Lower leg skin (tissue), 4 donors: ENCODE measurements at regions not wholly inside any gene's neighbourhood (a gene's known extent, or its start where the extent isn't known, plus 50 kb on each side); places are given as distances from the start of the nearest gene placed in this dataset.

Source experiments
- DNase-seq, 2 donors: peaks; one replicate each; pipeline ENCODE4 v3.0.0-alpha.2; 2019; ENCODE audit warnings: low spot score in 2 of 2
- H3K4me3 ChIP-seq: fragments of 200-600 bp; sonication (generic); 2 replicates; pipeline ENCODE4 v1.5.1; 2017; ENCODE audit warnings: mild to moderate bottlenecking, low read depth; ENCODE audit not compliant: poor library complexity, severe bottlenecking
- CTCF ChIP-seq, 3 donors: fragments of 450-650 bp; IDR thresholded peaks; one replicate each; pipeline ENCODE4 v1.5.1; 2016; ENCODE audit warnings: antibody characterized with exemption in 3 of 3, mild to moderate bottlenecking in 3 of 3, moderate library complexity in 2 of 3
- POLR2A ChIP-seq, 2 donors: fragments of 450-650 bp; IDR thresholded peaks; one replicate each; pipeline ENCODE4 v1.6.1; 2016 to 2017; ENCODE audit warnings: antibody characterized with exemption in 2 of 2, mild to moderate bottlenecking in 1 of 2, moderate library complexity in 1 of 2
- WGBS, 2 donors: methylation state at CpG; one replicate each; pipeline ENCODE4 v1.1.5; 2018; 5-methylcytosine and 5-hydroxymethylcytosine counted together
- intact Hi-C: fragments of 100-400 bp; cut with DNase I; formaldehyde crosslinking; loops from one replicate; pipeline ENCODE4 v1.15.0; 2023; ENCODE audit warnings: low total_unique reads

- no peak for DNase-seq
- intact Hi-C loops = no loop called here
- no peak overlapping the region for H3K4me3 ChIP-seq
- 58 to 75% methylated on average over 2 of the region's 2 CpGs for WGBS, 2 donors
- TF ChIP-seq CTCF (IDR thresholded peaks at IDR 0.05) = no peak
- no peak for TF ChIP-seq POLR2A (IDR thresholded peaks at IDR 0.05)
Measured at GRCh38 chr7:53466371-53466770, 430.9 kb downstream of the POM121L12 start.

- no peak overlapping the region for H3K4me3 ChIP-seq
- intact Hi-C loops = no loop called here
- DNase-seq = no peak
- WGBS, 2 donors = 53 to 59% methylated on average over 4 of the region's 4 CpGs
- TF ChIP-seq CTCF (IDR thresholded peaks at IDR 0.05) = no peak
- no peak for TF ChIP-seq POLR2A (IDR thresholded peaks at IDR 0.05)
Measured at GRCh38 chr7:53470336-53470970, 435.0 kb downstream of the POM121L12 start.

- intact Hi-C loops = no loop called here
- 60 to 61% methylated on average over 1 of the region's 1 CpG for WGBS, 2 donors
Measured at GRCh38 chr7:53473371-53473770, 437.9 kb downstream of the POM121L12 start.

GRCh38 chr7:53475776-53476175, 440.3 kb downstream of the POM121L12 start:
- intact Hi-C loops = no loop called here
- TF ChIP-seq CTCF (IDR thresholded peaks at IDR 0.05) (no peak), POLR2A (IDR thresholded peaks at IDR 0.05) (no peak)
- H3K4me3 ChIP-seq = no peak overlapping the region

More at GRCh38 chr7:53473371-53473770, 437.9 kb downstream of the POM121L12 start:
- H3K4me3 ChIP-seq = no peak overlapping the region
- DNase-seq = no peak
- TF ChIP-seq POLR2A (IDR thresholded peaks at IDR 0.05) (no peak), CTCF (IDR thresholded peaks at IDR 0.05) (no peak)

GRCh38 chr7:53476566-53476965, 441.1 kb downstream of the POM121L12 start:
- WGBS, 2 donors = 69 to 77% methylated on average over 3 of the region's 3 CpGs
- no peak overlapping the region for H3K4me3 ChIP-seq
- DNase-seq = no peak
- intact Hi-C loops = no loop called here
- TF ChIP-seq CTCF (IDR thresholded peaks at IDR 0.05) = no peak
- TF ChIP-seq POLR2A (IDR thresholded peaks at IDR 0.05) = no peak

More at GRCh38 chr7:53475776-53476175, 440.3 kb downstream of the POM121L12 start:
- DNase-seq = no peak

- intact Hi-C loops = no loop called here
Measured at GRCh38 chr7:53485354-53485753, 449.9 kb downstream of the POM121L12 start.

More at GRCh38 chr7:53485354-53485753, 449.9 kb downstream of the POM121L12 start:
- 69% methylated on average over 6 of the region's 6 CpGs for WGBS, 2 donors
- H3K4me3 ChIP-seq = no peak overlapping the region
- TF ChIP-seq POLR2A (IDR thresholded peaks at IDR 0.05) = no peak
- DNase-seq = no peak
